Neural cell (in vitro differentiated cells): ENCODE measurements at regions not wholly inside any gene's neighbourhood (a gene's known extent, or its start where the extent isn't known, plus 50 kb on each side); places are given as distances from the start of the nearest gene placed in this dataset.

Experiments used
- CTCF ChIP-seq: fragments of 450-650 bp; IDR thresholded peaks from 2 replicates; pipeline ENCODE4 v1.5.1; 2014; ENCODE audit warnings: antibody characterized with exemption, mild to moderate bottlenecking, moderate library complexity; ENCODE audit not compliant: poor library complexity, severe bottlenecking
- EZH2 ChIP-seq: fragments of 200-600, 300-800 bp; shearing (Covaris generic), sonication (generic); IDR thresholded peaks from 2 replicates; pipeline ENCODE4 v1.6.1; 2014; ENCODE audit warnings: antibody characterized with exemption, low read length, borderline replicate concordance, mild to moderate bottlenecking; ENCODE audit not compliant: insufficient read depth, poor library complexity, severe bottlenecking
- POLR2AphosphoS5 ChIP-seq: IDR thresholded peaks from 2 replicates; pipeline ENCODE4 v1.6.1; 2012

GRCh38 chr22:49090061-49090852 is 737.4 kb downstream of the BRD1 start:
- TF ChIP-seq CTCF (no peak), POLR2AphosphoS5 (no peak), EZH2 (no peak)
